Stimulated activated CD4-positive, alpha-beta T cell treated with anti-CD3 and anti-CD28 coated beads, Interleukin-15, amount 100 ng/mL, for 24 hours (primary cell): ENCODE measurements at regions not wholly inside any gene's neighbourhood (a gene's known extent, or its start where the extent isn't known, plus 50 kb on each side); places are given as distances from the start of the nearest gene placed in this dataset.

Experiments used
- DNase-seq: peaks from one replicate; pipeline ENCODE4 v3.0.0-alpha.2; 2020

GRCh38 chr6:101226677-101227135, 166.8 kb upstream of the GRIK2 start:
- peak; percentile 18 for DNase-seq

GRCh38 chr6:101230866-101231265, 162.6 kb upstream of the GRIK2 start:
- DNase-seq, result no peak

GRCh38 chr6:101231606-101232235, 161.8 kb upstream of the GRIK2 start:
- no peak for DNase-seq

GRCh38 chr6:101232961-101233360, 160.5 kb upstream of the GRIK2 start:
- DNase-seq, result no peak

GRCh38 chr6:101236709-101237108, 156.8 kb upstream of the GRIK2 start:
- DNase-seq, result no peak

- no peak for DNase-seq
Observed at GRCh38 chr6:101241442-101241841, 152.1 kb upstream of the GRIK2 start.

GRCh38 chr6:101249470-101249869, 144.0 kb upstream of the GRIK2 start:
- no peak for DNase-seq

- no peak for DNase-seq
Observed at GRCh38 chr6:101257163-101257562, 136.3 kb upstream of the GRIK2 start.

GRCh38 chr6:101259505-101259904, 134.0 kb upstream of the GRIK2 start:
- DNase-seq, result no peak

- no peak for DNase-seq
Observed at GRCh38 chr6:101263596-101263995, 129.9 kb upstream of the GRIK2 start.

- DNase-seq, result no peak
Observed at GRCh38 chr6:101266063-101266462, 127.4 kb upstream of the GRIK2 start.

- no peak for DNase-seq
Observed at GRCh38 chr6:101268541-101268940, 125.0 kb upstream of the GRIK2 start.

- no peak for DNase-seq
Observed at GRCh38 chr6:101275251-101275650, 118.3 kb upstream of the GRIK2 start.

GRCh38 chr6:101276066-101276465, 117.4 kb upstream of the GRIK2 start:
- DNase-seq, result no peak

- DNase-seq, result no peak
Observed at GRCh38 chr6:101279410-101279809, 114.1 kb upstream of the GRIK2 start.

- no peak for DNase-seq
Observed at GRCh38 chr6:101281266-101281665, 112.2 kb upstream of the GRIK2 start.

- no peak for DNase-seq
Observed at GRCh38 chr6:101284131-101284530, 109.4 kb upstream of the GRIK2 start.

- DNase-seq, result no peak
Observed at GRCh38 chr6:101286146-101286545, 107.4 kb upstream of the GRIK2 start.

- no peak for DNase-seq
Observed at GRCh38 chr6:101290346-101290745, 103.2 kb upstream of the GRIK2 start.

- no peak for DNase-seq
Observed at GRCh38 chr6:101294051-101294638, 99.4 kb upstream of the GRIK2 start.

- no peak for DNase-seq
Observed at GRCh38 chr6:101294676-101295075, 98.8 kb upstream of the GRIK2 start.

- DNase-seq, result no peak
Observed at GRCh38 chr6:101296169-101296960, 97.1 kb upstream of the GRIK2 start.

GRCh38 chr6:101302593-101302992, 90.9 kb upstream of the GRIK2 start:
- DNase-seq, result no peak

GRCh38 chr6:101303495-101303894, 90.0 kb upstream of the GRIK2 start:
- no peak for DNase-seq
